ENCODE measurements at regions not wholly inside any gene's neighbourhood (a gene's known extent, or its start where the extent isn't known, plus 50 kb on each side); places are given as distances from the start of the nearest gene placed in this dataset.

GRCh38 chr1:87512431-87512830 lies 183.8 kb downstream of the LMO4 start:
- no peak for DNase-seq

GRCh38 chr1:87513255-87513654 lies 184.6 kb downstream of the LMO4 start:
- DNase-seq = peak in 1 of 2 experiments; percentile 9

GRCh38 chr1:87513966-87514660 lies 185.4 kb downstream of the LMO4 start:
- no peak for DNase-seq

GRCh38 chr1:87515781-87516180 lies 187.1 kb downstream of the LMO4 start:
- DNase-seq = peak; percentile 74 to 91

- DNase-seq = no peak
These were observed 190.1 kb downstream of the LMO4 start for GRCh38 chr1:87518794-87519193.

GRCh38 chr1:87521452-87521851 lies 192.8 kb downstream of the LMO4 start:
- no peak for DNase-seq

GRCh38 chr1:87523466-87523865 lies 194.8 kb downstream of the LMO4 start:
- no peak for DNase-seq

- DNase-seq = no peak
These were observed 195.5 kb downstream of the LMO4 start for GRCh38 chr1:87524021-87524754.

- DNase-seq = no peak
These were observed 200.3 kb downstream of the LMO4 start for GRCh38 chr1:87528754-87529517.

- DNase-seq = no peak
These were observed 201.5 kb downstream of the LMO4 start for GRCh38 chr1:87530042-87530807.

GRCh38 chr1:87535551-87535950 lies 206.9 kb downstream of the LMO4 start:
- peak in 1 of 2 experiments; percentile 39 for DNase-seq

GRCh38 chr1:87539147-87539546 lies 210.5 kb downstream of the LMO4 start:
- no peak for DNase-seq

- DNase-seq = no peak
These were observed 214.0 kb downstream of the LMO4 start for GRCh38 chr1:87542697-87543096.

- DNase-seq = no peak
These were observed 221.1 kb downstream of the LMO4 start for GRCh38 chr1:87549738-87550137.

- DNase-seq = no peak
These were observed 224.8 kb downstream of the LMO4 start for GRCh38 chr1:87553511-87553910.

- DNase-seq = no peak
These were observed 226.7 kb downstream of the LMO4 start for GRCh38 chr1:87555366-87555765.

- no peak for DNase-seq
These were observed 227.6 kb downstream of the LMO4 start for GRCh38 chr1:87556326-87556725.

- DNase-seq = no peak
These were observed 230.2 kb downstream of the LMO4 start for GRCh38 chr1:87558921-87559320.

- no peak for DNase-seq
These were observed 231.5 kb downstream of the LMO4 start for GRCh38 chr1:87560137-87560536.

- DNase-seq = peak in 1 of 2 experiments; percentile 52
These were observed 232.1 kb downstream of the LMO4 start for GRCh38 chr1:87560601-87561360.

GRCh38 chr1:87563211-87563610 lies 234.5 kb downstream of the LMO4 start:
- no peak for DNase-seq

GRCh38 chr1:87565861-87566260 lies 237.2 kb downstream of the LMO4 start:
- DNase-seq = peak in 1 of 2 experiments; percentile 35

Data from NCI-H446 (cell line).